OCI-LY7 (cell line): ENCODE measurements at regions not wholly inside any gene's neighbourhood (a gene's known extent, or its start where the extent isn't known, plus 50 kb on each side); places are given as distances from the start of the nearest gene placed in this dataset.

ENCODE experiments used
- BruUV-seq: library from RNA; stranded (reverse); fragments of 400-500 nt; replicated peaks from 2 replicates; lab custom pipeline; 2021; lab: Mats Ljungman, UMichigan
- CTCF ChIA-PET: fragments of 300-600 bp; sonication (Branson Sonifier 250); formaldehyde crosslinking; loops from one replicate; lab custom pipeline; 2022; ENCODE audit warnings: antibody characterized with exemption; ENCODE audit not compliant: unreplicated experiment; lab: Charles Lee
- POLR2A ChIA-PET: fragments of 300-600 bp; sonication (Branson Sonifier 250); formaldehyde crosslinking; loops from one replicate; lab custom pipeline; 2022; ENCODE audit warnings: antibody characterized with exemption; lab: Charles Lee
- DNase-seq: peaks from one replicate; pipeline ENCODE4 v3.0.0-alpha.2; 2015; ENCODE audit warnings: low spot score
- H2AFZ ChIP-seq: fragments of 200-600 bp; sonication (generic), shearing (Covaris generic); 2 replicates; pipeline ENCODE4 v1.6.1; 2014; ENCODE audit warnings: mild to moderate bottlenecking, antibody characterized with exemption, low read length, moderate library complexity
- H3K27ac ChIP-seq: fragments of 200-600 bp; sonication (generic); 2 replicates; pipeline ENCODE4 v1.5.1; 2014; ENCODE audit warnings: mixed run types, low read depth, mild to moderate bottlenecking, moderate library complexity, low read length, inconsistent platforms; ENCODE audit not compliant: poor library complexity, severe bottlenecking
- H3K36me3 ChIP-seq: fragments of 200-600 bp; sonication (generic); 2 replicates; pipeline ENCODE4 v1.6.1; 2014; ENCODE audit warnings: mild to moderate bottlenecking, antibody characterized with exemption, low read length, moderate library complexity, mixed read lengths; ENCODE audit not compliant: insufficient read depth
- H3K4me1 ChIP-seq: fragments of 200-600 bp; sonication (generic); 2 replicates; pipeline ENCODE4 v1.5.1; 2014; ENCODE audit warnings: mild to moderate bottlenecking, low read length; ENCODE audit not compliant: insufficient read depth, poor library complexity, severe bottlenecking
- H3K4me2 ChIP-seq: fragments of 200-600 bp; sonication (generic); 2 replicates; pipeline ENCODE4 v1.6.1; 2014; ENCODE audit warnings: mild to moderate bottlenecking, low read length
- H3K4me3 ChIP-seq: fragments of 200-600 bp; sonication (generic); 2 replicates; pipeline ENCODE4 v1.5.1; 2014; ENCODE audit warnings: mild to moderate bottlenecking, low read depth, low read length; ENCODE audit not compliant: poor library complexity, severe bottlenecking
- H3K79me2 ChIP-seq: fragments of 200-600 bp; sonication (generic); 2 replicates; pipeline ENCODE4 v1.6.1; 2016; ENCODE audit warnings: low read depth, mild to moderate bottlenecking, low read length, moderate library complexity, mixed read lengths; ENCODE audit not compliant: insufficient read depth
- H3K9me2 ChIP-seq: fragments of 200-600 bp; sonication (generic); 2 replicates; pipeline ENCODE4 v1.6.1; 2016; ENCODE audit warnings: mild to moderate bottlenecking, low read length, mixed read lengths; ENCODE audit not compliant: insufficient read depth
- H3K9me3 ChIP-seq: fragments of 200-600 bp; sonication (generic); 2 replicates; pipeline ENCODE4 v1.6.1; 2014; ENCODE audit warnings: mild to moderate bottlenecking, mixed run types, low read length, mixed read lengths
- H4K20me1 ChIP-seq: fragments of 200-600 bp; sonication (generic); 2 replicates; pipeline ENCODE4 v1.6.1; 2014; ENCODE audit warnings: mild to moderate bottlenecking, antibody characterized with exemption, low read length, moderate library complexity, mixed read lengths; ENCODE audit not compliant: insufficient read depth
- EZH2phosphoT487 ChIP-seq: fragments of 200-600 bp; sonication (generic); IDR thresholded peaks from 2 replicates; pipeline ENCODE4 v1.6.1; 2018; ENCODE audit warnings: low read depth, borderline replicate concordance, mild to moderate bottlenecking, mixed run types, antibody characterized with exemption, low read length, moderate library complexity, mixed read lengths
- intact Hi-C: fragments of 100-400 bp; cut with micrococcal nuclease; formaldehyde crosslinking; loops from one replicate; pipeline ENCODE4 v1.10.0; 2022; ENCODE audit not compliant: unreplicated experiment
- TF ChIP-seq, protein P1 (sequence below): fragments of 200-600 bp; sonication (generic); conservative IDR thresholded peaks from 2 replicates; pipeline ENCODE4 v1.5.1; 2014; ENCODE audit warnings: mild to moderate bottlenecking, antibody characterized with exemption, low read length, moderate library complexity, mixed read lengths

DNA sequence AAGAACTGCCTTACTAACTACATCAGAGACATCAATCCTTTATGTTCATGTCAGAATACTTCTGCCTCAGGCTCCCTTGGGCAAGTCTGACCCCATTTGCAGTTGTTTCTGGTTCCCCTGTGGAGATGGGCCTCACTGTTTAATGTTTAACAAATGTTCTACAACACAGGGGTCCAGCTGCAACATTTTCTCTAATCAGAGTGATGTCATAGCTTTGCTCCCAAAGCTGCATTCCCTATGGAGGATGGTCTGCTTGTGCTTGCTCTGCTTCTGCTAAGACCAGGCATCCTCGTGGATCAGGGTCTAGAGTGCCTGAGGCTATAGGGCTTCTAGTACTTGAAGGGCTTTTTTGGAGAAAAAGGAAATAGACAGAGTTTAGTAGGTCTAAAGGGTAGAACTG lies 1071.2 kb downstream of the TTLL7 start:
- Histone ChIP-seq H3K27ac (no peak overlapping the region), H3K9me3 (no peaks in the 10 kb centered on the region), H3K79me2 (no peaks in the 10 kb centered on the region), H3K4me1 (no peaks in the 10 kb centered on the region), H2AFZ (no peak overlapping the region), H4K20me1 (no peaks in the 10 kb centered on the region), H3K4me3 (no peak overlapping the region), H3K36me3 (no peaks in the 10 kb centered on the region), H3K9me2 (no peaks in the 10 kb centered on the region), H3K4me2 (no peak overlapping the region)
- POLR2A ChIA-PET: no interaction called here
- no peak for DNase-seq
- CTCF ChIA-PET: no interaction called here
- intact Hi-C loops: no loop called here
- TF ChIP-seq, protein P1, sequence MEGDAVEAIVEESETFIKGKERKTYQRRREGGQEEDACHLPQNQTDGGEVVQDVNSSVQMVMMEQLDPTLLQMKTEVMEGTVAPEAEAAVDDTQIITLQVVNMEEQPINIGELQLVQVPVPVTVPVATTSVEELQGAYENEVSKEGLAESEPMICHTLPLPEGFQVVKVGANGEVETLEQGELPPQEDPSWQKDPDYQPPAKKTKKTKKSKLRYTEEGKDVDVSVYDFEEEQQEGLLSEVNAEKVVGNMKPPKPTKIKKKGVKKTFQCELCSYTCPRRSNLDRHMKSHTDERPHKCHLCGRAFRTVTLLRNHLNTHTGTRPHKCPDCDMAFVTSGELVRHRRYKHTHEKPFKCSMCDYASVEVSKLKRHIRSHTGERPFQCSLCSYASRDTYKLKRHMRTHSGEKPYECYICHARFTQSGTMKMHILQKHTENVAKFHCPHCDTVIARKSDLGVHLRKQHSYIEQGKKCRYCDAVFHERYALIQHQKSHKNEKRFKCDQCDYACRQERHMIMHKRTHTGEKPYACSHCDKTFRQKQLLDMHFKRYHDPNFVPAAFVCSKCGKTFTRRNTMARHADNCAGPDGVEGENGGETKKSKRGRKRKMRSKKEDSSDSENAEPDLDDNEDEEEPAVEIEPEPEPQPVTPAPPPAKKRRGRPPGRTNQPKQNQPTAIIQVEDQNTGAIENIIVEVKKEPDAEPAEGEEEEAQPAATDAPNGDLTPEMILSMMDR: no peak
- BruUV-seq: no TSS peak

DNA sequence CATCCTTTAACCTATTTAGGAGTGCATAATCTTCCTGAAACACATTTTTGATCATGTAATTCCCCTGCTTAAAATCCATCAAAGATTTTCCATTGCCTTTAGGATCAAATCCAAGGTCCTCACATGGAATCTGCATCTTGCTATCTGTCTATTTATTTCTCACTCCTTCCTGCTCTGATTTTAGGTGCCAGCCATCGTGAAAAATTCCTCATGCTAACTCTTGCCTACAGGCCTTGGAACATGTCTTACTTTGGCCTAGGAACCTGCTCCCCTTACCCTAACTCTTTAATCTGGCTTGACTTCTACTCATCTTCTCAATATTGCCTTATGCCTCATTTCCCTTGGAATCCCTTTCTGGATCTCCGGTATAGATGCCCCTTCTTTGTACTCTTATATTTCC lies 1074.3 kb downstream of the TTLL7 start:
- Histone ChIP-seq H2AFZ (no peak overlapping the region), H3K79me2 (no peaks in the 10 kb centered on the region), H3K27ac (no peak overlapping the region), H3K4me1 (no peaks in the 10 kb centered on the region), H4K20me1 (no peaks in the 10 kb centered on the region), H3K9me2 (no peaks in the 10 kb centered on the region), H3K36me3 (no peaks in the 10 kb centered on the region), H3K4me2 (no peak overlapping the region), H3K9me3 (no peaks in the 10 kb centered on the region), H3K4me3 (no peak overlapping the region)
- CTCF ChIA-PET: no interaction called here
- POLR2A ChIA-PET: interaction anchor here (0.6 to 1.2 kb wide), 2 partner anchors 9 to 76 kb away, joined by 3 read pairs; no protein-coding TSS in a partner anchor
- BruUV-seq: no TSS peak
- intact Hi-C loops: no loop called here
- DNase-seq: no peak
- TF ChIP-seq EZH2phosphoT487: no peak
- TF ChIP-seq, protein P1: no peak

DNA sequence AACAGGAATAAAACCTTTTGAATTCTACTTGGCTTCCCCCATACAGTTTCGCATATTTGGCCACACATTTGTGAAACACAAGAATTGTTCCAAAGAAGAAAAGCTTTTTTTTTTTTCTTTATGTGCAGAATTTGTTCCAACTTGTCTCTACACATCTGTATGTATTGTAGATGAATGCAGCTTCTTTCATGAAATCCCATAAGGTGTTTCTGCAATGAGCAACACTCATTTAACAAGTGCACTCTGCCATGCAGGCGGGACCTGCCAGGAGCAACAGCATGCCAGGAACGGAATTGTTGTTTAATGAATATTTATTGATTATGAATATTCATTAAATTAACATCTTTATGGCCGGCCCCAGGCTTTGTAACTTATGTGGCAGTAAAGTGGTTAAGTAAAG lies 1075.0 kb downstream of the TTLL7 start:
- no TSS peak for BruUV-seq
- intact Hi-C loops: no loop called here

More for the DNA sequence above, 1075.0 kb downstream of the TTLL7 start:
- no peak overlapping the region for H3K4me2 ChIP-seq
- no peak overlapping the region for H3K4me3 ChIP-seq
- no peak overlapping the region for H2AFZ ChIP-seq
- no peaks in the 10 kb centered on the region for H3K36me3 ChIP-seq
- H4K20me1 ChIP-seq: no peaks in the 10 kb centered on the region
- no peaks in the 10 kb centered on the region for H3K9me3 ChIP-seq
- no peaks in the 10 kb centered on the region for H3K9me2 ChIP-seq
- no peaks in the 10 kb centered on the region for H3K79me2 ChIP-seq
- no peak overlapping the region for H3K27ac ChIP-seq
- DNase-seq: no peak
- no peaks in the 10 kb centered on the region for H3K4me1 ChIP-seq
- POLR2A ChIA-PET: no interaction called here
- TF ChIP-seq, protein P1: no peak
- TF ChIP-seq EZH2phosphoT487: no peak
- CTCF ChIA-PET: no interaction called here
